Brain microvascular endothelial cell (primary cell): ENCODE measurements at regions not wholly inside any gene's neighbourhood (a gene's known extent, or its start where the extent isn't known, plus 50 kb on each side); places are given as distances from the start of the nearest gene placed in this dataset.

Source experiments
- DNase-seq: peaks from one replicate; pipeline ENCODE4 v3.0.0-alpha.2; 2020
- H3K27ac ChIP-seq: fragments of 250-450 bp; sonication (Bioruptor Pico); 2 replicates; pipeline ENCODE4 v1.5.1; 2020; ENCODE audit warnings: mild to moderate bottlenecking, moderate library complexity
- H3K27me3 ChIP-seq: fragments of 250-450 bp; sonication (Bioruptor Pico); replicated peaks from 2 replicates; pipeline ENCODE4 v1.5.1; 2020; ENCODE audit warnings: mild to moderate bottlenecking
- H3K36me3 ChIP-seq: fragments of 250-450 bp; sonication (Bioruptor Pico); replicated peaks from 2 replicates; pipeline ENCODE4 v1.5.1; 2020; ENCODE audit warnings: mild to moderate bottlenecking
- H3K4me3 ChIP-seq: 2 replicates; pipeline ENCODE4 v1.5.1; 2011; ENCODE audit warnings: low read depth, mild to moderate bottlenecking, control low read depth, low read length, moderate library complexity
- in situ Hi-C: cut with HindIII; loops from 2 replicates; pipeline ENCODE4 v1.10.0; 2017; ENCODE audit warnings: low sequenced_read_pairs, low pct_ligation_motif_present
- TF ChIP-seq, protein P1 (sequence below): IDR thresholded peaks from 2 replicates; pipeline ENCODE4 v1.5.1; 2011; ENCODE audit warnings: low read depth, mild to moderate bottlenecking, moderate library complexity, low read length, control low read depth, inconsistent platforms; ENCODE audit errors: missing control alignments

- H3K27ac ChIP-seq, result no peak overlapping the region
- no peaks in the 10 kb centered on the region for H3K27me3 ChIP-seq
- in situ Hi-C loops, result no loop called here
- TF ChIP-seq, protein P1, sequence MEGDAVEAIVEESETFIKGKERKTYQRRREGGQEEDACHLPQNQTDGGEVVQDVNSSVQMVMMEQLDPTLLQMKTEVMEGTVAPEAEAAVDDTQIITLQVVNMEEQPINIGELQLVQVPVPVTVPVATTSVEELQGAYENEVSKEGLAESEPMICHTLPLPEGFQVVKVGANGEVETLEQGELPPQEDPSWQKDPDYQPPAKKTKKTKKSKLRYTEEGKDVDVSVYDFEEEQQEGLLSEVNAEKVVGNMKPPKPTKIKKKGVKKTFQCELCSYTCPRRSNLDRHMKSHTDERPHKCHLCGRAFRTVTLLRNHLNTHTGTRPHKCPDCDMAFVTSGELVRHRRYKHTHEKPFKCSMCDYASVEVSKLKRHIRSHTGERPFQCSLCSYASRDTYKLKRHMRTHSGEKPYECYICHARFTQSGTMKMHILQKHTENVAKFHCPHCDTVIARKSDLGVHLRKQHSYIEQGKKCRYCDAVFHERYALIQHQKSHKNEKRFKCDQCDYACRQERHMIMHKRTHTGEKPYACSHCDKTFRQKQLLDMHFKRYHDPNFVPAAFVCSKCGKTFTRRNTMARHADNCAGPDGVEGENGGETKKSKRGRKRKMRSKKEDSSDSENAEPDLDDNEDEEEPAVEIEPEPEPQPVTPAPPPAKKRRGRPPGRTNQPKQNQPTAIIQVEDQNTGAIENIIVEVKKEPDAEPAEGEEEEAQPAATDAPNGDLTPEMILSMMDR, result no peak
- no peak for DNase-seq
- no peak overlapping the region for H3K4me3 ChIP-seq
- H3K36me3 ChIP-seq, result no peaks in the 10 kb centered on the region
These were observed 298.9 kb downstream of the TMEM38B start for GRCh38 chr9:105993116-105993854.

DNA sequence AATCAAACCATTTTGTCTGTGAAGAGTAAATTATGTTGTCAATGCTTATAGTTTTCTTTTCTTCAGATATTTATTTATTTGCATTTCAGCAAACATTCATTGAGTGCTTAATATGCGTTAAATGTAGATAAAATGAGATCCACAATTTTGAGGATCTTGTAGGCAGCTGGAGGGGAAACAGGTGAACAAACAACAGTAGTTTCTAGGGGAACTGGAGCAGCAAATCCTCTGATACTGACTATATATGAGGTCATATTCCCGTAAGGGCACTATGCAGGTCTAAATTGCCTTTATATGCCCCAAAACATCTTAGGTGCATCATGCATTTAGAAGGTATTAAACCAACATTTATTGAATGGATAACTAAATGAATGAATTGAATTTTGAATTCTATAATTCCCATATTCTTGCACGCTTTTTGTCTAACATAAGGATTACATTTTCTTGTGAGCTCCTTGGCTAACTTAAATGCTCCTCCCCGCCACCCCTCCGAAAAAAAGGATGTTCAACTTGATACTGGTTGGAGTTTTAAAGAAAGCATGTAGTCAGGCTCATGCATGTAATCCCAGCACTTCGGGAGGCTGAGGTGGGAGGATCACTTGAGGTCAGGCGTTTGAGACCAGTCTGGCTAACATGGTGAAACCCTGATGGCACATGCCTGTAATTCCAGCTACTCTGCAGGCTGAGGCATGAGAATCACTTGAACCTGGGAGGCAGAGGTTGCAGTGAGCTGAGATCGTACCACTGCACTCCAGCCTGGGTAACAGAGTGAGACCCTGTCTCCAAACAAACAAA is 299.8 kb downstream of the TMEM38B start:
- Histone ChIP-seq H3K4me3 (no peak overlapping the region), H3K36me3 (no peaks in the 10 kb centered on the region), H3K27me3 (no peaks in the 10 kb centered on the region), H3K27ac (no peak overlapping the region)
- no peak for DNase-seq
- TF ChIP-seq, protein P1, result no peak
- in situ Hi-C loops, result no loop called here

GRCh38 chr9:105994970-105995369 is 300.6 kb downstream of the TMEM38B start:
- Histone ChIP-seq H3K27ac (no peak overlapping the region), H3K4me3 (no peak overlapping the region), H3K36me3 (no peaks in the 10 kb centered on the region), H3K27me3 (no peaks in the 10 kb centered on the region)
- in situ Hi-C loops, result no loop called here
- TF ChIP-seq, protein P1, result no peak
- peak; percentile 10 for DNase-seq

GRCh38 chr9:106017198-106017740 is 322.9 kb downstream of the TMEM38B start:
- TF ChIP-seq, protein P1, result no peak
- no peaks in the 10 kb centered on the region for H3K36me3 ChIP-seq
- no peak overlapping the region for H3K27ac ChIP-seq
- in situ Hi-C loops, result no loop called here
- no peak for DNase-seq
- no peaks in the 10 kb centered on the region for H3K27me3 ChIP-seq
- H3K4me3 ChIP-seq, result no peak overlapping the region

- Histone ChIP-seq H3K27ac (no peak overlapping the region), H3K27me3 (no peaks in the 10 kb centered on the region), H3K36me3 (no peaks in the 10 kb centered on the region), H3K4me3 (no peak overlapping the region)
- DNase-seq, result no peak
- in situ Hi-C loops, result no loop called here
- TF ChIP-seq, protein P1, result no peak
These were observed 324.8 kb downstream of the TMEM38B start for GRCh38 chr9:106019039-106019680.
